OCI-LY1 (cell line): ENCODE measurements at regions not wholly inside any gene's neighbourhood (a gene's known extent, or its start where the extent isn't known, plus 50 kb on each side); places are given as distances from the start of the nearest gene placed in this dataset.
"Not testable (repeated sequence)": the region's sequence is repeated elsewhere in the genome, so short reads cannot be mapped to it uniquely, and the experiment has no call there.

ENCODE experiments used
- H2AFZ ChIP-seq: fragments of 200-600 bp; sonication (generic), shearing (Covaris generic); 2 replicates; pipeline ENCODE4 v1.6.0; 2014; ENCODE audit warnings: antibody characterized with exemption, mild to moderate bottlenecking, low read length
- H3F3A ChIP-seq: fragments of 200-600 bp; sonication (generic), shearing (Covaris generic); 2 replicates; pipeline ENCODE4 v1.6.0; 2014; ENCODE audit warnings: mild to moderate bottlenecking, antibody characterized with exemption, low read length, moderate library complexity; ENCODE audit not compliant: insufficient read depth
- H3K27ac ChIP-seq: fragments of 200-600 bp; sonication (generic); 2 replicates; pipeline ENCODE4 v1.5.1; 2014; ENCODE audit warnings: low read length, mixed run types, mild to moderate bottlenecking, low read depth; ENCODE audit not compliant: poor library complexity, severe bottlenecking
- H3K27me3 ChIP-seq: fragments of 200-600 bp; sonication (generic); 2 replicates; pipeline ENCODE4 v1.6.0; 2014; ENCODE audit warnings: antibody characterized with exemption, mild to moderate bottlenecking, low read length, moderate library complexity; ENCODE audit not compliant: insufficient read depth
- H3K36me3 ChIP-seq: fragments of 200-600 bp; sonication (generic); 2 replicates; pipeline ENCODE4 v1.6.1; 2014; ENCODE audit warnings: mild to moderate bottlenecking, antibody characterized with exemption, low read length, moderate library complexity, mixed read lengths; ENCODE audit not compliant: insufficient read depth
- H3K4me1 ChIP-seq: fragments of 200-600 bp; sonication (generic); 2 replicates; pipeline ENCODE4 v1.5.1; 2014; ENCODE audit warnings: mild to moderate bottlenecking, low read length, moderate library complexity; ENCODE audit not compliant: insufficient read depth, severe bottlenecking
- H3K4me2 ChIP-seq: fragments of 200-600 bp; sonication (generic), shearing (Covaris generic); 2 replicates; pipeline ENCODE4 v1.6.1; 2014; ENCODE audit warnings: low read length
- H3K4me3 ChIP-seq: fragments of 200-600 bp; sonication (generic); 2 replicates; pipeline ENCODE4 v1.5.1; 2014; ENCODE audit warnings: low read length, low read depth, mild to moderate bottlenecking, mixed read lengths; ENCODE audit not compliant: poor library complexity, severe bottlenecking
- H3K79me2 ChIP-seq: fragments of 200-600 bp; shearing (Covaris generic); 2 replicates; pipeline ENCODE4 v1.6.1; 2016; ENCODE audit warnings: mixed run types, low read length, mixed read lengths; ENCODE audit not compliant: insufficient read depth
- H3K9ac ChIP-seq: fragments of 200-600 bp; sonication (generic), shearing (Covaris generic); 2 replicates; pipeline ENCODE4 v1.6.1; 2014; ENCODE audit warnings: mild to moderate bottlenecking, low read length, mixed read lengths
- H3K9me2 ChIP-seq: fragments of 200-600 bp; sonication (generic), shearing (Covaris generic); 2 replicates; pipeline ENCODE4 v1.6.1; 2014; ENCODE audit warnings: low read depth, mild to moderate bottlenecking, low read length, mixed read lengths
- H3K9me3 ChIP-seq: fragments of 200-600 bp; shearing (Covaris generic); 2 replicates; pipeline ENCODE4 v1.6.1; 2014; ENCODE audit warnings: low read length, mixed read lengths
- H4K20me1 ChIP-seq: fragments of 200-600 bp; sonication (generic), shearing (Covaris generic); 2 replicates; pipeline ENCODE4 v1.6.0; 2016; ENCODE audit warnings: mild to moderate bottlenecking, low read length; ENCODE audit not compliant: insufficient read depth
- CTCF ChIP-seq: fragments of 200-600 bp; sonication (generic), shearing (Covaris generic); IDR thresholded peaks from 2 replicates; pipeline ENCODE4 v1.5.1; 2017; ENCODE audit warnings: mild to moderate bottlenecking, antibody characterized with exemption, low read length, moderate library complexity, mixed read lengths
- EZH2 ChIP-seq: fragments of 200-600 bp; sonication (generic), shearing (Covaris generic); IDR thresholded peaks from 2 replicates; pipeline ENCODE4 v1.8.0; 2017; ENCODE audit warnings: borderline replicate concordance, mixed run types, mild to moderate bottlenecking, antibody characterized with exemption, low read length, moderate library complexity, mixed read lengths

DNA sequence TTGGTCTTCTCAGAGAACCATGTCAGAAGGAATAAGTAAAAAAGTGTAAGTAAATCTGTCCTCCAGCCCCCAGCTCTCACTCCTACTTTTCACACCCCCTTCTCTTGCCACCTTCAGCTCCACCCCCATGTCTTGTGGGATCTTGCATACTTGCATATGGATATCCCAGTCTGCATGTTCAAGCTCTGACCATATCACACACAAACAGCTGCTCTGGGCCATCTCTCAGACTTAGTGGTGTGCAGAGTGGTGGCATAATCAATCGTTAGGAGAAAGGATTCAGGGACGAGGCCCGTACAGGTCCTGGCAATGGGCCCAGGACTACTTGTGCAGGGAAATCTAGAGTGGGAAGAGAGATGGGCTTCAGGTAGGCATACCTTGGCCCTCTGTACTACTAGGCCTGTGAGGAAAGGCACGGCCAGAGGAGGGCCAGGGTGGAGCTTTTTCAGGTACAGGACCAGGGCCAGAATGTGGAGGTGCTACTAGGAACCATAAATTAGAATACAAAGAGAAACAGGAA, 112.0 kb upstream of the SGK1 start:
- Histone ChIP-seq H3K27me3 (no peaks in the 10 kb centered on the region), H3K4me3 (no peak overlapping the region), H2AFZ (no peak overlapping the region), H3K4me2 (no peak overlapping the region), H3F3A (no peaks in the 10 kb centered on the region), H3K9me2 (no peaks in the 10 kb centered on the region), H3K9me3 (no peaks in the 10 kb centered on the region), H3K9ac (no peak overlapping the region), H4K20me1 (no peaks in the 10 kb centered on the region), H3K79me2 (no peaks in the 10 kb centered on the region), H3K36me3 (no peaks in the 10 kb centered on the region), H3K4me1 (no peaks in the 10 kb centered on the region), H3K27ac (no peak overlapping the region)
- TF ChIP-seq EZH2 (no peak), CTCF (no peak)

DNA sequence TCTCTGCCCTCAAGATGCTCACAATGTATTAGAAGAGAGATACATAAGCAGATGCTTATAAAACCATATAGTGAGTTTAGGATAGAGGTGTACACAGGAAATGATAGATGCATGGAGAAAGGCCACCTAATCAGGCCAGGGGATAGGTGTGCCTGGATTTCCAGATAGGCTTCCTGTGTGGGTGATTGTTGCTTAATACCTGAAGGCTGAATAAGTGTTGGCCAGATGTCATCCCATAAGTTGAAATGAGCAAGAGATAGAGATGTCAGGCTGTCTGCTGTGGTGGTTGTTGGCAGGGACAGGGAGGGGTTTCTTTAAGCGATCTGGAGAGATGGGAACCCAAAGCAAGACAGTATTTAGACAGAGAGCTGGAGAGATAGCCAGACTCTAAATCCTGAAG, 109.8 kb upstream of the SGK1 start:
- Histone ChIP-seq H3K36me3 (no peaks in the 10 kb centered on the region), H3K4me1 (no peaks in the 10 kb centered on the region), H3K79me2 (no peaks in the 10 kb centered on the region), H3K4me2 (no peak overlapping the region), H3K27me3 (no peaks in the 10 kb centered on the region), H3K27ac (no peak overlapping the region), H3K9me2 (no peaks in the 10 kb centered on the region), H2AFZ (no peak overlapping the region), H3K4me3 (no peak overlapping the region), H3K9me3 (no peaks in the 10 kb centered on the region), H3F3A (no peaks in the 10 kb centered on the region), H4K20me1 (no peaks in the 10 kb centered on the region), H3K9ac (no peak overlapping the region)
- no peak for TF ChIP-seq EZH2

GRCh38 chr6:134426623-134427022, 108.7 kb upstream of the SGK1 start:
- H2AFZ ChIP-seq, result no peak overlapping the region
- no peaks in the 10 kb centered on the region for H3K9me3 ChIP-seq
- H3F3A ChIP-seq, result no peaks in the 10 kb centered on the region
- H3K4me2 ChIP-seq, result no peak overlapping the region
- H3K9ac ChIP-seq, result no peak overlapping the region
- no peak overlapping the region for H3K4me3 ChIP-seq
- no peaks in the 10 kb centered on the region for H3K9me2 ChIP-seq
- H3K4me1 ChIP-seq, result no peaks in the 10 kb centered on the region
- H3K36me3 ChIP-seq, result no peaks in the 10 kb centered on the region
- H3K27me3 ChIP-seq, result no peaks in the 10 kb centered on the region
- no peaks in the 10 kb centered on the region for H3K79me2 ChIP-seq
- TF ChIP-seq EZH2, result no peak
- TF ChIP-seq CTCF, result no peak
- H3K27ac ChIP-seq, result no peak overlapping the region
- no peaks in the 10 kb centered on the region for H4K20me1 ChIP-seq

GRCh38 chr6:134425917-134426316, 108.0 kb upstream of the SGK1 start:
- not testable (repeated sequence) for H4K20me1 ChIP-seq, H3K4me2 ChIP-seq, H3K4me1 ChIP-seq, H3K9ac ChIP-seq, H3K9me2 ChIP-seq, H3K4me3 ChIP-seq, H2AFZ ChIP-seq, H3K27me3 ChIP-seq, H3F3A ChIP-seq, H3K9me3 ChIP-seq, H3K79me2 ChIP-seq, H3K36me3 ChIP-seq, H3K27ac ChIP-seq
